ENCODE measurements at regions not wholly inside any gene's neighbourhood (a gene's known extent, or its start where the extent isn't known, plus 50 kb on each side); places are given as distances from the start of the nearest gene placed in this dataset.

DNA sequence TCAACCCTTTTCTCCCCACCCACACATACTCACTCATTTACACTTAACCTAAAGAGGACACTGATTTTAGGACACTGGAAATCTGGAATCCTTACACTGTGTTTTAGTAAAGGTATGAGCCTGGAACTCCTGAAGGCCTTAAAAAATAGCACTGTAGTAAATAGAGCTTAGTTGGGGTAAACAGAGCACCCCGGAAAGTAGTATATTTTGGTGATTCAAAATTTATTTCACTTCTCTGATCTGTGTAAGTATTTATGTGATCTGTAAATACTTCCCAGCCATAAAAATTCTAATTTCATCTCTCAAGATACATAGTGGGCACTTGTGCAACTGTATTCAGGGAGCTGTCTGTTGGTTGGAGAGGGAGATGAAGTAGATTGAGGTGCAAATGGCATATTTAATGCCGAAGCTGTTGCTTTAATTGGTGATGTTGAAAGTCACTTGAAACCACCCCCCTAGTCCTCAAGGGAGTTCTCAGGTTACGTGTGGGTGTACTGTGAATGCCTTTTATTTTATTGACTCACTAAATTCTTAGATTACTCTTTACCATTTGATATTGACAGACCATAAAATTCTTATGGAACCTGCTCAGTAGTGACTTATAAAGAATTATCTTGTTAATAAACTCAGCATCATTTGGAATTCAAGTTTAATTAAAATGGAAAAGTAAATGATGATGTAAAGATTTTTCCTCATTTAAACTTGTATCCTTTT, 154.9 kb downstream of the SOX4 start:
- Histone ChIP-seq H3K79me2 (ENCODE audit: control insufficient read depth, insufficient read depth, low read length) (peaks cover 24% of the 10 kb centered on the region), H3K27ac (ENCODE audit: insufficient read depth, low read depth, low read length) (no peak overlapping the region), H3K9me3 (replicated peaks; ENCODE audit: control insufficient read depth, insufficient read depth, low read length) (no peaks in the 10 kb centered on the region), H3K4me1 (ENCODE audit: control insufficient read depth, extremely low read depth, insufficient read depth, low read length) (peaks cover 29% of the 10 kb centered on the region), H3K4me3 (replicated peaks in 1 of 3; ENCODE audit: insufficient read depth in 1 of 3, low read depth in 1 of 3, low read length in 3 of 3) (no peak overlapping the region), H3K9me1 (replicated peaks; ENCODE audit: control insufficient read depth, extremely low read depth, insufficient read depth, low read length) (no peaks in the 10 kb centered on the region), H3K4me2 (ENCODE audit: insufficient read depth, low read length) (no peak overlapping the region), H4K20me1 (replicated peaks; ENCODE audit: control insufficient read depth, extremely low read depth, insufficient read depth, low read length) (no peaks in the 10 kb centered on the region), H3K36me3 (ENCODE audit: control insufficient read depth in 2 of 2, extremely low read depth in 1 of 2, insufficient read depth in 2 of 2, low read length in 2 of 2) (no peaks in the 10 kb centered on the region), H3K27me3 (ENCODE audit: control insufficient read depth in 2 of 2, insufficient read depth in 2 of 2, low read length in 2 of 2) (no peaks in the 10 kb centered on the region), H3K9ac (replicated peaks; ENCODE audit: extremely low read depth, insufficient read depth, low read length) (no peak overlapping the region), H2AFZ (ENCODE audit: low read depth, low read length) (no peak overlapping the region)
- no peak for TF ChIP-seq MYC (IDR thresholded peaks at IDR 0.05; ENCODE audit: low read depth, low read length)
- no peak for TF ChIP-seq POLR2A (IDR thresholded peaks at IDR 0.05; ENCODE audit: low read depth, low read length)
- TF ChIP-seq, protein P1, sequence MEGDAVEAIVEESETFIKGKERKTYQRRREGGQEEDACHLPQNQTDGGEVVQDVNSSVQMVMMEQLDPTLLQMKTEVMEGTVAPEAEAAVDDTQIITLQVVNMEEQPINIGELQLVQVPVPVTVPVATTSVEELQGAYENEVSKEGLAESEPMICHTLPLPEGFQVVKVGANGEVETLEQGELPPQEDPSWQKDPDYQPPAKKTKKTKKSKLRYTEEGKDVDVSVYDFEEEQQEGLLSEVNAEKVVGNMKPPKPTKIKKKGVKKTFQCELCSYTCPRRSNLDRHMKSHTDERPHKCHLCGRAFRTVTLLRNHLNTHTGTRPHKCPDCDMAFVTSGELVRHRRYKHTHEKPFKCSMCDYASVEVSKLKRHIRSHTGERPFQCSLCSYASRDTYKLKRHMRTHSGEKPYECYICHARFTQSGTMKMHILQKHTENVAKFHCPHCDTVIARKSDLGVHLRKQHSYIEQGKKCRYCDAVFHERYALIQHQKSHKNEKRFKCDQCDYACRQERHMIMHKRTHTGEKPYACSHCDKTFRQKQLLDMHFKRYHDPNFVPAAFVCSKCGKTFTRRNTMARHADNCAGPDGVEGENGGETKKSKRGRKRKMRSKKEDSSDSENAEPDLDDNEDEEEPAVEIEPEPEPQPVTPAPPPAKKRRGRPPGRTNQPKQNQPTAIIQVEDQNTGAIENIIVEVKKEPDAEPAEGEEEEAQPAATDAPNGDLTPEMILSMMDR (IDR thresholded peaks at IDR 0.05; ENCODE audit: extremely low read depth in 1 of 2, insufficient read depth in 1 of 2, low read depth in 1 of 2, low read length in 2 of 2) = no peak
- no peak for TF ChIP-seq POLR2AphosphoS5 (IDR thresholded peaks at IDR 0.05; ENCODE audit: insufficient read depth, low read depth, low read length)
- no peak for TF ChIP-seq FOS (IDR thresholded peaks at IDR 0.05; ENCODE audit: borderline replicate concordance, insufficient read depth, low read length)
- TF ChIP-seq JUN (IDR thresholded peaks at IDR 0.05; ENCODE audit: borderline replicate concordance, insufficient read depth, insufficient read length, low read depth) = no peak
- TF ChIP-seq GATA2 (IDR thresholded peaks at IDR 0.05; ENCODE audit: insufficient read depth, insufficient read length, low read depth, low read length) = no peak
- TF ChIP-seq EZH2 (IDR thresholded peaks at IDR 0.05; ENCODE audit: borderline replicate concordance, low read depth, low read length, severe bottlenecking) = no peak
- TF ChIP-seq, protein P2, sequence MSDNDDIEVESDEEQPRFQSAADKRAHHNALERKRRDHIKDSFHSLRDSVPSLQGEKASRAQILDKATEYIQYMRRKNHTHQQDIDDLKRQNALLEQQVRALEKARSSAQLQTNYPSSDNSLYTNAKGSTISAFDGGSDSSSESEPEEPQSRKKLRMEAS (IDR thresholded peaks at IDR 0.05; ENCODE audit: insufficient read depth, insufficient read length) = no peak
- DNase-seq (ENCODE audit: low read depth, low spot score) (no peak), FAIRE-seq (no peak)
- ChIA-PET CTCF (no interaction called here), POLR2A (no interaction called here)
- intact Hi-C loops (cut with micrococcal nuclease) (loop anchor here (10.0 kb wide), 2 partner anchors 186 to 874 kb away; no protein-coding TSS in a partner anchor), dilution Hi-C loops (cut with MboI; ENCODE audit: extremely low pct_ligation_motif_present, low sequenced_read_pairs) (no loop called here)
- no TSS peak for BruUV-seq (replicated peaks)

Measured in endothelial cell of umbilical vein (primary cell).